HG03442 (cell line): ENCODE measurements at regions not wholly inside any gene's neighbourhood (a gene's known extent, or its start where the extent isn't known, plus 50 kb on each side); places are given as distances from the start of the nearest gene placed in this dataset.
"Not testable (repeated sequence)": the region's sequence is repeated elsewhere in the genome, so short reads cannot be mapped to it uniquely, and the experiment has no call there.

ENCODE experiments used
- ATAC-seq: cut with Tn5 transposase; IDR thresholded peaks from one replicate; pipeline ENCODE4 v1.9.1; 2021; ENCODE audit warnings: mild to moderate bottlenecking, moderate library complexity; ENCODE audit not compliant: unreplicated experiment

GRCh38 chr5:12204761-12205160 is 300.5 kb upstream of the CTNND2 start:
- ATAC-seq, result no peak

DNA sequence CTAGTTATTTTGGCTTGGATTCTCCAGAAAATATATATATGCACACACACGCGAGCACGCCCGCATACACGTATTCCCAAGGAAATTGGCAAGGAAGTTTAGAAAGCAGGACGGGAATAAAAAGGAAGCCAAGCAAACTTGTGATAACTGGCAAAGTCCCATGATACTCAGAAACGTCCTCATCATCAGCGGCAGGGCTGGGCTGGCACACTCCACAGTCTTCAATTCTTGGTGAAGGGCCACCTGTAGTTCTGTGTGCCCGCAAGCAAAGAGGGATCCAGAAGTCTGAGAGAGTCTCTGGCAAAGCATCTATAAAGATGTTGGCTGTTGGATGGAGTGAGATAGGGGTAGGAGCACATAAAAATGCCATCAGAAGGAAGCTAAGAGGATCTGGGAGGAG is 289.3 kb upstream of the CTNND2 start:
- ATAC-seq, result no peak

GRCh38 chr5:12183003-12183402 is 278.8 kb upstream of the CTNND2 start:
- ATAC-seq, result no peak

GRCh38 chr5:12177851-12178250 is 273.6 kb upstream of the CTNND2 start:
- no peak for ATAC-seq

- no peak for ATAC-seq
Observed at GRCh38 chr5:12177225-12177624, 273.0 kb upstream of the CTNND2 start.

DNA sequence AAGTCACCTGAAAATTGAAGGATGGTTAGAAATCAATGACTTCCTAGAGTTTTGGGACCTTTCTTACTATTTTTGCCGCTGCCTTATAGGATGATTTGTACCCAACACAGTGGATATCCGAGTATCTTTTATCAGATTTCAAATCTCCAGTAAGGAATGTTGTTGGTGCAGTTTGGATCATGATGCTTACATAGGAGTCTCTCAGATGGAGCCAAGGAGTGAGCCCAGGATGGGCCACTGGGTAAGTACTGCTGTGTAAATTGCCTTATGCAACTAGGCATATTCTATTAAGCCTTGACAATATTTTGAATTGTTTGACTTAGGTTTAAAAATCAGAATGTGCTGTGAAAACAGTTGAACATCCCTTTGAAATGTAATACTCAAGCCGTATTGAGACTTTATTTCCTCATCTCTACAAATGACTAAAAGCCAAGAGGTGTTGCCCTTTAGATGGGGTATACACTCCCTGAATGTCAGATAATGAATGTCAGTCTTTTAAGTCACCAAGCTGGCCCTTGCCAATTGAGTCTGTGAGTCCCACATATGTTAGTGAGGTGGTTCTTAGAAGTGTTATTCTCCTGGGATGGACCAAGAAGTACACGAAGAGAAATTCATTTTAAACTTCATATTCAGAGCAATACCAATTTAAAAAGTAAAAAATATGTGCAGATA is 271.8 kb upstream of the CTNND2 start:
- ATAC-seq, result no peak

DNA sequence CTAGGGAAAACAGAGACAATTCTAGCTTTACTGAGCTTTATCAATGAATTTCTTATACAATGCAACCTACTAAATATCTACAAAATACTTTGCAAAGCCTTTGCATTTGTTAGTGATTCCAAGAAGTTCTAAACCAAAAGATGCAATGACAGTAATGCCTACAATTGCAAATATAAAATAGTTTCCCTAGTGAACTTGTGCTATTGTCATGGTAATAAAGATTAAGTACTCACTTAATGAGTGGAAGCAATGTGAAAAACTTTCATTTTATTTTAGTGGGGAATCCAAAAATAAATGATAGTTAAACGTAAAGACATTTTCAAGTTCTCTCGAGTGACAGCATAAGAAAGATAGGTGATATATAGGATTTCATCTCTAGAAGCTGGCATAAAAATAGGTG is 270.5 kb upstream of the CTNND2 start:
- no peak for ATAC-seq

DNA sequence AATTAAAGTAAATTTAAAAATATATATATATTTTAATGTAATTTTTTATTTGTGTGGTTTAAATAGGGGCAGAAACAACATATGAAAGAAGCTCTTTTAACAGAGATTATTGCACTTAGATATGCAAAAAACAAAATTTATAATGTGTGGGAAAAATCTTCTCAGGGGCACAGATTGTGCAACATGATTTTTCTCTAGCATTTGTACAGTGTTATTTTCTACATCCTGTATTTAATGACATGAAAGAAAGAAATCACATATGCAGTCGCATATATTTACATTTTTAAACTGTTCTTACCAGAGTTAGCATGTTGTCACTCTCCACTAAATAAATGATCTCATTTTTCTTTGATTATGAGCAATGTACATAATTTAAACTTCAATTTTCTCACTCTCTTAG is 265.3 kb upstream of the CTNND2 start:
- ATAC-seq, result no peak

DNA sequence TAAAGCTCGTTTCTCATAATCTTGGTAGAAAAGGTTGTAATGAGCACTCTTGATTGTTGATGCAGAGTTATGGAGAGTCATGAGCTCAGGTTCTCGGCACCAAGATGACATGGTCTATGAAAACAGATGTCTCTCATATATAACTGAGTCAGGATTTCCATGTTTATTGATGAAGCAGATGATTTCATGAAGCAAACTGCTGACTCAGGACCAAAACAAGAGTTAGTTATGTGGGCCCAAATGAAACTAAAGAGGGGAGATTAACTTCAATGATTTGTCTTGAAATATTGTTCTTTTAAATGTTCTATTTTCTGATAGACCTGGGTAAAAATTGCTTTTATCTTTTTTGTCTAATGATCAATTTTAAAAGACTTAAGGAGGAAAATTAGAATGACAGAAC is 258.6 kb upstream of the CTNND2 start:
- ATAC-seq, result no peak

DNA sequence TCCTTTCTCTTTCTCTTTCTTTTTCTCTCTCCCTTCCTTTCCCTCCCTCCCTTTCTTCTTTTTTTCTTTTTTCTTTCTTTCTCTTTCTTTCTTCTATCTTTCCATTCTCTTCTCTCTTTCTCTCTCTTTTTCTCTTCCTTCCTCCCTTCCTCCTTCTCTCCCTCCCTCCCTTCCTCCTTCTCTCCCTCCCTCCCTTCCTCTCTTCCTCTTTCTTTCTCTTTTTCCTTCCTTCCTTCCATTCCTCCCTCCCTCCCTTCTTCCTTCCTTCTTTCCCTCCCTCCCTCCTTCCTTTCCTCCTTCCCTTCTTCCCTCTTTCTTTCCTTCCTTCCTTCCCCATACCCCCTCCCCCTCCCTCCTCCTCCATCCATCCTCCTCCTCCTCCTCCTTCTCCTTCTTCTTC is 243.3 kb upstream of the CTNND2 start:
- ATAC-seq, result no peak

DNA sequence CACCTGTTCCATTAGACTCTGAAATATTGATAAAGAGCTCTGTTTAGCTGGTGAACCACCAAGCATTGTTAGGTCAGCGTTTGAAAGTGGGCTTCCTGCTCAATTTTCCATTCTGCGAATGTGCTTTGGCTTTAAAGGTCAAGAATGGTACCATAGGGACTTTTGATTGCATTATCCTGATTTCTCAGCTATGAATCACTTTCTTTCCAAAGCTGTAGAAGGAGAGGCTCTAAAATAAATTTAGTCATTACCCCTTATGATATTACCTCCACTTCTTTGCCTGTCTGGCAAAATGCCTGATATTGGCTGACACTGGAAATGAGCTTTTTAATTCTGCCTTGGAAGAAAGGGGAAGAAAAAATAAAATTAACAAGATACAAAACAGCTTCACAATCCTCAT is 237.2 kb upstream of the CTNND2 start:
- ATAC-seq, result no peak

- ATAC-seq, result no peak
Observed at GRCh38 chr5:12133520-12133919, 229.3 kb upstream of the CTNND2 start.

- ATAC-seq, result not testable (repeated sequence)
Observed at GRCh38 chr5:12131020-12131419, 226.8 kb upstream of the CTNND2 start.

DNA sequence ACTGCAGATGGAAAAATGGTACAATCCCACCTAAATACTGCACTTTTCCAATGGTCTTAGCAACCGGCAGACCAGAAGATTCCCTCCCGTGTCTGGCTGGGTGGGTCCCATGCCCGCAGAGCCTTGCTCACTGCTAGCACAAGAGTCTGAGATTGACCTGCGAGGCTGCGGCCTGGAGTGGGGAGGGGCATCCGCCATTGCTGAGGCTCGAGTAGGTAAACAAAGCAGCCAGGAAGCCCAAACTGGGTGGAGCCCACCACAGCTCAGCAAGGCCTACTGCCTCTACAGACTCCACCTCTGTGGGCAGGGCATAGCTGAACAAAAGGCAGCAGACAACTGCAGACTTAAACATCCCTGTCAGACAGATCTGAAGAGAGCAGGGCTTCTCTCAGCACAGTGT is 221.6 kb upstream of the CTNND2 start:
- no peak for ATAC-seq

DNA sequence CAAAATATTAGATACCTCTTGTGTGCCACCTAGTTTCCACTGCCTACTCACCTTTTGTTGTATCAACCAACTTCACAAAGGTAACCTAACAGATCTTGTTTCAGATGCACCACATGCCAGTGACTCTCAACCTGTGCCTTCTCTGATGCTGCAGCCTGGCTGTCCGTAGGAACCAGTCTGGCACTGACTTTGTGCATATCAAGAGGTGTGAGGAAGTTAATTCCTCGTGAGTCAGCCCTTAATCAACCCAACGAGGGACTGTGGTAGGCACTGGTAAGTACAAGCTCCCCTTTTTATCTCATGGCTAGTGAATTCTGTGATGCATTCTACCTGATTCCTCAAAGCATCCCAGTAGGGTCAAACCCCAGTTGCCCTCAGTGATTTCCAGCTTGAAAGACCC is 215.4 kb upstream of the CTNND2 start:
- ATAC-seq, result no peak

DNA sequence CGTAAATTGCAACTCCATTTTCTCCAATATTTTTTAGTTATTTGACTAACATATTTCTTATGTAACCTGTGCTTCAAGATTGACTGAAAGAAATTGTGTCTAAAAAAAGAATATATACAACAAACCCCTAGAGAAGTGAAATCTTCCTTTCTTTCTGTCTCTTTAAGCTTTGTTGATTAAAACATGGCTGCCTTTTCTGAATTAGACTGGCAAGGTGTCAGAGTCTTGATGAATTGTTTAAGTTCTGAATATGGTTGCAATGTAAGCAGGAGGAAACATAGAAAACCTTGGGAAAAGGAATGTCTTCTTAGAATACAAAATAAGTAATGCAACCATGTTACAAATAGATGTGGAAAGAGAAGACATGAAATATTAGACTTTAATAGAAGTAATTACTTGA is 209.8 kb upstream of the CTNND2 start:
- no peak for ATAC-seq

GRCh38 chr5:12113062-12113461 is 208.8 kb upstream of the CTNND2 start:
- ATAC-seq, result no peak

GRCh38 chr5:12111261-12111660 is 207.0 kb upstream of the CTNND2 start:
- ATAC-seq, result no peak

- no peak for ATAC-seq
Observed at GRCh38 chr5:12110629-12111028, 206.4 kb upstream of the CTNND2 start.

DNA sequence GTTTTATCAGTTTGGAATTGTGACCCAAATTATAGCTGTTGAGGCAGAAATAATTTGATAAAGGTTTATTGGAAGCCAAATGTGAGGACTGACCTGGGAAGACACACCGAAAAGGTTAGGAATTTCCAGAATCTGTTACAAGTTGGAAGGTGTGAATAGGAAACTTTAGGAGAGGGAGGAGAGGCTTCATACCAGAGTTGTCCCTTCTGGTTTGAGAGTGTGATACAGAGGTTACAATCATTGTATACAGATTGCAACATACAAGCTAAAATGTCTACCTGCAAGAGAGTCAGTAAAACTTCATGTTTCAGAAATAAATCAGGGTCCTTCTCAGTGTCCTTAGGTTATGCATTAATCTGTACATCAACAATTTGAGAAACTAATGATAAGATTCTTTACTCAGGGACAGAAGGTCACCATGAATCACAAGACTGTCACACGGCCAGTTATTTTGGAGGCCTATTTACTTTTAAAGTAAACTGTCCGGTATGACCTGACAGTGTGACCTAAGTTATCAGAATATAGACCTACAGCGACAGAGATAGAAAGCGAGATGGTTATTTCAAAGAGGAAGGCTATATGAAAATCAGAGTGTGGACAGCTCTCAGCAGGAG is 204.9 kb upstream of the CTNND2 start:
- ATAC-seq, result no peak

DNA sequence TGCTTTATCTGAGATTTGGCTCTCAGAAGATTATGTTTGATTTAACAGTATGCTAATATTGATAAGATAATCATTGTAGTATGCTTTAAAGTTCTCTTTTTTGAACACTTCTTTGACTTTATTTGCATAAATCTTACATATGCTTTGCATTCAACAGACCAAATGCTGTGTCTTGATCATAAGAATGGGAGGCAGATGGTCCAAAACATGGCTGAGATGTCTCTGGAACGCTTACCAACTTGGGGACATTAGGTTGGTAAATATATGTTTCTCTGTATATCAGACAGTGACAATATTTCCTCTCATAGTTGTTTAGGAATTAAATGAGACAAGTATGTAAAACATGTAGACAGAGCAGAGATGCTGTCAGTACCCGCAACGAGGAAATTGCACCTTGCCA is 197.9 kb upstream of the CTNND2 start:
- no peak for ATAC-seq

DNA sequence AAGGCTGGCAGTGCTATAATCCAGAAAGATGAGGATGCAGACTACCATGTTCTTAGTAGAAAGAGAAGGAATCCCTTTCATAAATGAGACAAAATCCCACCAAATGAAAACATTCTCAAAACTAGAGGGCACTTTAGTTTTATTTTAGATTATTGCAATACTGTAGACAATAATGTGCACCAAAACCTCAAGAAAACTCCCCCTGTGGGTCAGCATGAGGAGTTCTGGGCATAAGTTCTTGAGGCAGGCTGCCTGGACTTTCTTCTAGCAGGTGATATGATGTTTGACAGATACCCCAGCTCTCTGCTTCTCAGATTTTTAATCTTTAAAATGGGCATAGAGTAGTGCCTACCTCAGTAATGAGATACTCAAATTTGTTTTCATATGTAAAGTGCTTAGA is 196.3 kb upstream of the CTNND2 start:
- no peak for ATAC-seq

DNA sequence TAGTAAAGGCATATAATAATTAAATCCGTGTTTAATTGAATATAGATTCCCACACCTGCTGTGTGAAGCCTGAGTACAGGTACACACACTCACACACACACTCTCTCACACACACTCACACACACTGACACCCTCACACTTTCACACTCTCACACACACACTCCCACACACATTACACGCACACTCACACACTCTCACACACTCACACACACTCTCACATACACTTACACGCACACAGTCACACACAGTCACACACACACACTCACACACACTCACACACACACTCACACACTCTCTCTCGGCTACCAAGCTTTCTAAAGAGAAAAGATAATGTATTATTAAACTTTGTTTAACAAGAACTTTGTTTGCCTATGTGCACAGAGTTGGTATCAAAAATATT is 195.1 kb upstream of the CTNND2 start:
- ATAC-seq, result no peak
